ENCODE measurements at regions not wholly inside any gene's neighbourhood (a gene's known extent, or its start where the extent isn't known, plus 50 kb on each side); places are given as distances from the start of the nearest gene placed in this dataset.
"Not testable (repeated sequence)": the region's sequence is repeated elsewhere in the genome, so short reads cannot be mapped to it uniquely, and the experiment has no call there.

DNA sequence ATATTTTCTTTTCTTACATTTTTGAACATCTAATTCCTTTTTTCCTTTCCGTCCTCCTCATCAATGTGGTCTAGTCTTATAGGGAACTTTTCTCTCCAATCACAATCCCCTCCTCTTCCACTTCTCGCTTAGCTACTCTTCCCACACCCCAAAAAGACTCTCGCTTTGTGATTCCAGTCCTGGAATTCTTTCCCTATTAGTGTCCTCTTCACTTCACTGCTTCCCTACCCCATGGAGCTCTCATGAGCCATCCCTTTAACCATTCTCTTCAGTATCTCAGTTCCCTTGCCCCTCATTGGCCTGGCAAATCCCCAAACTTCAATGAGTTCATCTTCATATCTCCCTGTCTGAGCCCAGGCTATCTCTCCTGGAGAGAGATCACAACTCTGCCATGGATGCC is 55.3 kb upstream of the CEP85L start:
- H3K4me3 ChIP-seq (replicated peaks; ENCODE audit: low read depth, low read length), result no peak overlapping the region
- no peak for DNase-seq (ENCODE audit: low read depth)

GRCh38 chr6:118705544-118706491 is 54.4 kb upstream of the CEP85L start:
- peak overlapping the region; percentile 32 for H3K4me3 ChIP-seq (replicated peaks; ENCODE audit: low read depth, low read length)
- peak; percentile 77 for DNase-seq (ENCODE audit: low read depth)
- TF ChIP-seq, protein P1, sequence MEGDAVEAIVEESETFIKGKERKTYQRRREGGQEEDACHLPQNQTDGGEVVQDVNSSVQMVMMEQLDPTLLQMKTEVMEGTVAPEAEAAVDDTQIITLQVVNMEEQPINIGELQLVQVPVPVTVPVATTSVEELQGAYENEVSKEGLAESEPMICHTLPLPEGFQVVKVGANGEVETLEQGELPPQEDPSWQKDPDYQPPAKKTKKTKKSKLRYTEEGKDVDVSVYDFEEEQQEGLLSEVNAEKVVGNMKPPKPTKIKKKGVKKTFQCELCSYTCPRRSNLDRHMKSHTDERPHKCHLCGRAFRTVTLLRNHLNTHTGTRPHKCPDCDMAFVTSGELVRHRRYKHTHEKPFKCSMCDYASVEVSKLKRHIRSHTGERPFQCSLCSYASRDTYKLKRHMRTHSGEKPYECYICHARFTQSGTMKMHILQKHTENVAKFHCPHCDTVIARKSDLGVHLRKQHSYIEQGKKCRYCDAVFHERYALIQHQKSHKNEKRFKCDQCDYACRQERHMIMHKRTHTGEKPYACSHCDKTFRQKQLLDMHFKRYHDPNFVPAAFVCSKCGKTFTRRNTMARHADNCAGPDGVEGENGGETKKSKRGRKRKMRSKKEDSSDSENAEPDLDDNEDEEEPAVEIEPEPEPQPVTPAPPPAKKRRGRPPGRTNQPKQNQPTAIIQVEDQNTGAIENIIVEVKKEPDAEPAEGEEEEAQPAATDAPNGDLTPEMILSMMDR (IDR thresholded peaks at IDR 0.05; ENCODE audit: low read length, missing control alignments), result no peak

More for the DNA sequence above, 55.3 kb upstream of the CEP85L start:
- TF ChIP-seq, protein P1 (IDR thresholded peaks at IDR 0.05; ENCODE audit: low read length, missing control alignments), result no peak

DNA sequence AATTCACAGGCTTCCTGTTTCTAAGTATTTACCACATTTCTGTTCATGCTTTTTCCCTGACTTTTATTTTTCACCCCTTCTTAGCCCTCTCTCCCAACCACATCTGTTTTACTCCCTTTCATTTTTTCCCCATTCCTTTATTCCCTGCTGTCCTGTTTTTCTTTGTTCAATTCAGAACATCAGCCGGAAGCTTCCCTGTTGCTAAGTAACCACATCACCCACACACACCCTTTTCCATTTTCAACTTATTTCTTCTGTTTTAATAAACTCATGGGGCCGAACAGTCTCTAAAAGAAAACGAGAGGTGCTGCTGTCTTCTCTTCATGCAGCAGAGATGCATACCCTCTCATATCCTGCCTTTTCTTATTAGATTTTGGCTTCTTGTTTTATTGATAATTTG is 53.5 kb upstream of the CEP85L start:
- TF ChIP-seq, protein P1 (IDR thresholded peaks at IDR 0.05; ENCODE audit: low read length, missing control alignments), result no peak
- peak; percentile 36 for DNase-seq (ENCODE audit: low read depth)
- H3K4me3 ChIP-seq (replicated peaks; ENCODE audit: low read depth, low read length), result no peak overlapping the region

DNA sequence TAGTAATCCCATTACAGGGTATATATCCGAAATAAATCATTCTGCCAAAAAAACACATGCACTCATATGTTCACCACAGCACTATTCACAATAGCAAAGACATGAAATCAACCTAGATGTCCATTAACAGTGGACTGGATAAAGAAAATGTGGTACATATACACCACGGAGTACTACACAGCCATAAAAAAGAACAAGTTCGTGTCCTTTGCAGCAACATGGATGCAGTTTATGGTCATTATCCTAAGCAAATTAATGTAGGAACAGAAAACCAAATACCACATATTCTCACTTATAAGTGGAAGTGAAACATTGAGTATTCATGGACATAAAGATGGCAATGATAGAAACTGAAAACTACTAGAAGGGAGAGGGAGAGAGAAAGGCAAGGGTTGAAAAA is 49.9 kb upstream of the CEP85L start:
- not testable (repeated sequence) for DNase-seq (ENCODE audit: low read depth); H3K4me3 ChIP-seq (replicated peaks; ENCODE audit: low read depth, low read length)
